ENCODE measurements at regions not wholly inside any gene's neighbourhood (a gene's known extent, or its start where the extent isn't known, plus 50 kb on each side); places are given as distances from the start of the nearest gene placed in this dataset.

DNA sequence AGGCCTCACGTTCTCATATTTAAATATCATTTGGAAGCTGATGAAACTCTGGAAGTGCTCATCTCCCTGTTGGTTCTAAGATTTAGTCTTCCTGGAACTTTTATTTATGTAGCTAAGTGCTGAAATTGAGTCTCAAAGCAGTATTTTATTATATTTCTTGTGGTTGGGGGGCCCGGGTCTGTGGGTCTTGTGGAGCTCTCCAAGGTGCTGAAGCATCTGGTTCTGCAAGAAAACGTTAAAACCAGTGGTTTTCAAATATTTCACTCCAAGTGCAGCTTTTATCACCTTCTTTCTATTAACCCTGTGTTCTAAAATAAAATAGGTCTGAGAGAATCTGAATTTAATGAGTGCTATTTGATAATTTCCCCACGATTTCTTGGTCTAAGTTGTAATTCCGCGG, 1404.8 kb downstream of the TBC1D22A start:
- peaks cover 0 to 8% (median 0%) of the 10 kb centered on the region in 3 donors for H3K4me1 Mint-ChIP-seq

DNA sequence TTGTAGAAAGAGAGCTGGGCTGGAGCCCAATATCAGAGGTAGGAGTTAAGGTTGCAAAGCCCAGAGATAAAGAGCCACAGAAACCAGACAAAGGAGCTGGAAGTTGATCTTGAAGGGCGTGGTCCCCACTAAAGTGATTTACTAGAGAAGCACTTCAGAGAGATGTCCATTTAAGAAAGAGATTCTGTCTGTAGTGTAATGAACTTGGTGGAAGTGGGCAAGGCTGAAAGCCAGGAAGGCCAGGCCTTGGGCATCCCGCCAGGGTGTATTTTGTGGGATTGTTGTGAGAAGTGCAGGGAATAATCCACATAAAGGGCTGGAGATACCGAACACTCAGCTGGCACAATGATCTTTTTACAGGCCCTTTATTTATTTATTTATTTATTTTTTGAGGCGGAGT, 1398.8 kb downstream of the TBC1D22A start:
- no peak for DNase-seq
- Histone ChIP-seq H3K4me3 (ENCODE audit: low read length) (no peak overlapping the region), H3K4me1 (ENCODE audit: insufficient read depth, low read length) (no peaks in the 10 kb centered on the region), H3K36me3 (ENCODE audit: insufficient read depth, low read length) (no peaks in the 10 kb centered on the region), H3K27me3 (ENCODE audit: insufficient read depth, low read length, poor library complexity, severe bottlenecking) (no peaks in the 10 kb centered on the region), H3K9me3 (ENCODE audit: low read length) (no peaks in the 10 kb centered on the region), H3K27ac (ENCODE audit: low read depth, low read length) (no peak overlapping the region)
- ChIA-PET CTCF (no interaction called here), POLR2A (no interaction called here)
- peaks cover 0 to 2% of the 10 kb centered on the region in 2 donors for H3K27me3 Mint-ChIP-seq
- peak overlapping the region in 1 of 8 donors; percentile 51 for H3K27ac Mint-ChIP-seq
- no peaks in the 10 kb centered on the region for H3K4me1 Mint-ChIP-seq
- H3K36me3 Mint-ChIP-seq = no peaks in the 10 kb centered on the region
- no peak overlapping the region for H3K4me3 Mint-ChIP-seq
- no peaks in the 10 kb centered on the region for H3K9me3 Mint-ChIP-seq

More for the DNA sequence above, 1404.8 kb downstream of the TBC1D22A start:
- Mint-ChIP-seq H3K4me3 (no peak overlapping the region), H3K27me3 (peaks cover 7% of the 10 kb centered on the region in 2 donors), H3K9me3 (peaks cover 0 to 3% (median 0%) of the 10 kb centered on the region in 5 donors), H3K36me3 (no peaks in the 10 kb centered on the region), H3K27ac (no peak overlapping the region)
- Histone ChIP-seq H3K27me3 (ENCODE audit: insufficient read depth, low read length, poor library complexity, severe bottlenecking) (no peaks in the 10 kb centered on the region), H3K4me3 (ENCODE audit: low read length) (no peak overlapping the region), H3K27ac (ENCODE audit: low read depth, low read length) (no peak overlapping the region), H3K4me1 (ENCODE audit: insufficient read depth, low read length) (no peaks in the 10 kb centered on the region), H3K36me3 (ENCODE audit: insufficient read depth, low read length) (no peaks in the 10 kb centered on the region), H3K9me3 (ENCODE audit: low read length) (no peaks in the 10 kb centered on the region)
- POLR2A ChIA-PET = no interaction called here
- CTCF ChIA-PET = no interaction called here
- no peak for DNase-seq

DNA sequence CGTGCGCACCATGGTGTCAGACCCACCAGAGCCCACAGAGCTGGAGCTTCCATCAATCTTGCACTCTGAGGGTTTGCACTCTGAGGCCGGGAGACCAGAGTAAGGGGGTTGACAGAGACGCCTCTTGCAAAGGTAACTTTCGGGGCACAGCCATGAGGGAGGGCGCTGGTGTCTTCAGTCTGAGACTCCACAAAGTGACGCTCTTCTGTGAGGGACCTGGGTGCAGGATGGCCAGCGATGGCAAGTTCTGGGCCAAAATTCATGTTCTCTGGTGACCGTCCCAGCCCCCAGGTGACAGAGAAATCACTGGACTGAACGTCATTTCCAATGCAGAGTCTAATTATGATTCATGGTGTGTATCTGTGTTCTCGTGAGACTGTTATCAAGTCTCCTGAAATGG, 1395.2 kb downstream of the TBC1D22A start:
- Mint-ChIP-seq H3K36me3 (no peaks in the 10 kb centered on the region), H3K4me3 (no peak overlapping the region), H3K27ac (no peak overlapping the region), H3K4me1 (no peaks in the 10 kb centered on the region), H3K9me3 (no peaks in the 10 kb centered on the region), H3K27me3 (peaks cover 3% of the 10 kb centered on the region in 2 donors)
- no peaks in the 10 kb centered on the region for H3K27me3 ChIP-seq (ENCODE audit: insufficient read depth, low read length, poor library complexity, severe bottlenecking)
- ChIA-PET CTCF (no interaction called here), POLR2A (no interaction called here)
- no peaks in the 10 kb centered on the region for H3K36me3 ChIP-seq (ENCODE audit: insufficient read depth, low read length)
- DNase-seq = no peak
- H3K4me1 ChIP-seq (ENCODE audit: insufficient read depth, low read length) = no peaks in the 10 kb centered on the region
- no peaks in the 10 kb centered on the region for H3K9me3 ChIP-seq (ENCODE audit: low read length)
- no peak overlapping the region for H3K27ac ChIP-seq (ENCODE audit: low read depth, low read length)
- H3K4me3 ChIP-seq (ENCODE audit: low read length) = no peak overlapping the region

DNA sequence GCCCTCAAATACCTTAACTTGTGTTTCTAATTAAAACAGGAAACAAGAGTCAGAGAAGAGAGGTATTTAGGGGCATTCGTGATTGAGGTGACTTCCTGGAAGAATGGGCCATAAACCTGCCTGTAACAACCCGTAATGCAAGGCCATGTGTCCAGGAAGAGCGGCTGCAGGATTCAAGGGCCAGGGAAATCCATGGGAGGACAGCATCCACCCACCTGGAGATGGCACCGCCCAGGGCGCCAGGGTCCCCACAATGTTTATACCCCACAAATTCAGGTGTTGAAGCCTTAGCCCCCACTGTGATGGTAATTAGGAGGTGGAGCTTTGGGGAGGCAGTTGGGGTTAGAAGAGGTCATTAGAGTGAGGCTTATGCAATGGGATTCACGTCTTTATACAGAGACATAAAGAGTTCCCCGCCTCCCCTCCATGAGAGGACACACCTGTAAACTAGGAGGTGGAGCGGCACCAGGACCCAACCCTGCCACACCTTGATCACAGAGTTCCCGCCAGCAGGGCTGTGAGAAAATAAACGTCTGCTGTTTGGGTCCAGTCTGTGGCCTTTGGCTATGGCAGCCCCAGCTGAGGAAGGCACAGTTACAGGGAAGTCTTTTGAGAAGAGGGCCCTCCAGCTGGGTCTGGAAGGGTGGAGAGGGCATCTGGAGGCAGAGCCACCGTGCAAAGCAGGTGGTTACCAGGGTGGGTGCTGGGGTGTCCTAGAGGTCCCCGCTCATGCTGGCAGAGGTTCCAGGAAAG, 1394.3 kb downstream of the TBC1D22A start:
- Histone ChIP-seq H3K4me1 (ENCODE audit: insufficient read depth, low read length) (no peaks in the 10 kb centered on the region), H3K9me3 (ENCODE audit: low read length) (no peaks in the 10 kb centered on the region), H3K27me3 (ENCODE audit: insufficient read depth, low read length, poor library complexity, severe bottlenecking) (no peaks in the 10 kb centered on the region), H3K4me3 (ENCODE audit: low read length) (no peak overlapping the region), H3K36me3 (ENCODE audit: insufficient read depth, low read length) (no peaks in the 10 kb centered on the region), H3K27ac (ENCODE audit: low read depth, low read length) (no peak overlapping the region)
- no peaks in the 10 kb centered on the region for H3K4me1 Mint-ChIP-seq
- H3K36me3 Mint-ChIP-seq = no peaks in the 10 kb centered on the region
- no peak overlapping the region for H3K4me3 Mint-ChIP-seq
- no peak for DNase-seq
- CTCF ChIA-PET = no interaction called here
- POLR2A ChIA-PET = no interaction called here
- peaks cover 3% of the 10 kb centered on the region in 2 donors for H3K27me3 Mint-ChIP-seq
- H3K27ac Mint-ChIP-seq = no peak overlapping the region
- H3K9me3 Mint-ChIP-seq = no peaks in the 10 kb centered on the region

DNA sequence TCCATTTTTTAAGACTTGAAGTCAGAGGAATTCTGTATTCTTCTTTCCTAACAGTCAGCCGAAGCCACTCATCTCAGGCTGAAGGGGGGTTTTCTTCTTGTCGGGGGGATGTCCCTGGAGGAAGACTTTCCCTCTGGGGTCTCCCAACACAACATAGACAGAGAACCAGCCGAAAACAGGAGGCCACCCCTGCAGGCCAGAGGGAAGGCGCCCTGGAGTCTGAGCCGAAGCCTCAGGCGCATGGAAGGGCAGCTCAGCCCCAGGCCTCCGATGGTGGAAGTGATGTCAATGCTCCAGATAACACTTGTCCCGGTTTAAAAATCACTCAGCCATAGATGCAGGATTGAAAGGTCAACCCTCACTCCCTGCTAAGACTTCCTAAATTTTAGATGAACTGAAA, 1393.0 kb downstream of the TBC1D22A start:
- peaks cover 3% of the 10 kb centered on the region in 2 donors for H3K27me3 Mint-ChIP-seq
- Histone ChIP-seq H3K4me1 (ENCODE audit: insufficient read depth, low read length) (no peaks in the 10 kb centered on the region), H3K36me3 (ENCODE audit: insufficient read depth, low read length) (no peaks in the 10 kb centered on the region), H3K27me3 (ENCODE audit: insufficient read depth, low read length, poor library complexity, severe bottlenecking) (no peaks in the 10 kb centered on the region), H3K9me3 (ENCODE audit: low read length) (no peaks in the 10 kb centered on the region), H3K4me3 (ENCODE audit: low read length) (no peak overlapping the region), H3K27ac (ENCODE audit: low read depth, low read length) (no peak overlapping the region)
- no peak overlapping the region for H3K27ac Mint-ChIP-seq
- ChIA-PET CTCF (no interaction called here), POLR2A (no interaction called here)
- H3K4me1 Mint-ChIP-seq = no peaks in the 10 kb centered on the region
- DNase-seq = no peak
- no peaks in the 10 kb centered on the region for H3K36me3 Mint-ChIP-seq
- H3K4me3 Mint-ChIP-seq = no peak overlapping the region
- H3K9me3 Mint-ChIP-seq = no peaks in the 10 kb centered on the region

DNA sequence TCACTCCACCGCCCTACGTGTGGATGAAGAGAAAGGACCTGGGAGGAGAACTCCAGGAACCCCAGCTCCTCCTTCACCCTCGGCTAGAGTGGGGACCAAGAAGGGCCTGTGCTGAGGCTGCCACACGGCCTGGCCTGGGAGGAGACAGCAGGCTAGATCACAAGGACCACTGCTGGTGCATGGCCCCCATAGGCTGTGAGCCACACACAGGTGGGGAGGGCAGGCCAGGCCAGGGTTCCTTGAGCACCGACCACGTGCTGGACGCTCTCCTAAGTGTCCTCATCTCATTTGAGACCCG, 1392.4 kb downstream of the TBC1D22A start:
- Mint-ChIP-seq H3K4me3 (no peak overlapping the region), H3K4me1 (no peaks in the 10 kb centered on the region), H3K27ac (no peak overlapping the region), H3K9me3 (no peaks in the 10 kb centered on the region), H3K27me3 (peaks cover 3% of the 10 kb centered on the region in 2 donors), H3K36me3 (no peaks in the 10 kb centered on the region)
- ChIA-PET CTCF (no interaction called here), POLR2A (no interaction called here)
- H3K36me3 ChIP-seq (ENCODE audit: insufficient read depth, low read length) = no peaks in the 10 kb centered on the region
- DNase-seq = no peak
- H3K4me3 ChIP-seq (ENCODE audit: low read length) = no peak overlapping the region
- no peaks in the 10 kb centered on the region for H3K9me3 ChIP-seq (ENCODE audit: low read length)
- H3K27ac ChIP-seq (ENCODE audit: low read depth, low read length) = no peak overlapping the region
- H3K27me3 ChIP-seq (ENCODE audit: insufficient read depth, low read length, poor library complexity, severe bottlenecking) = no peaks in the 10 kb centered on the region
- H3K4me1 ChIP-seq (ENCODE audit: insufficient read depth, low read length) = no peaks in the 10 kb centered on the region

DNA sequence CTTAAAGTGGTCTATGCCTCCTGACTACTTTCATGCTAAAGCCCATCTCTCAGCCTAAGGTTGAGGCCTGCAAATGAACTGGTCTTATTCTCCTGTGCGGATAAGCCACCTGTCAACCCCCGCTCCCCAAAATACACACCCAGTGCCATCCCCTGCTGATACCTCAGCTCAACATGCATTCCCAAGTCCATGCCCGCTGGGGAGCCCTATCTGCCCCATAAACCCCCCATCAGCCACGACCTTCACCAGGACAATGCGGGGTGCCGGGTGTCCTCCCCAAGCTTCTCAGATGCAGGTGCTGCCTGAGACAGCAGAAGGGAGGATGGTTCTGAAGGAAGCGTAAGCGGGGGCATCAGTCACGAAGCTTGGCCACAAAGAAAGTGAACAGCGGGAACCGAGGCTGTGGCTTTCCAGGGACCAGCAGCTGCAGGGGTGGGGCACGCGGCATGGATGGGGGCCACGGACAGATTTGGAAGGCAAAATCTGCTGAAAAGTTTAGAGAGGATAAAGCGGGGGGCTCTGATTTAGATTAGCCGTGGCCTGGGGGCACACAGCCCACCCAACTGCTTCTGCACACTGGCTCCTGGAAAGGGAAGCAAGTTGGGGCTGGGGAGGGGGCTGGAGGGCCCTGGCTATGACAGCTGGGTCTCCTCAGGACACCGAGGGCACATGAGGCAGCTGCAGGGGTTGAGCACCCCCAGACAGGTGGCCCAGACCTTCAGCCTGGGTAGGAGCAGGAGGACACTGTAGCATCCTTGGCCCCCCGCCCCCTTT, 1391.9 kb downstream of the TBC1D22A start:
- Histone ChIP-seq H3K9me3 (ENCODE audit: low read length) (no peaks in the 10 kb centered on the region), H3K4me3 (ENCODE audit: low read length) (no peak overlapping the region), H3K27ac (ENCODE audit: low read depth, low read length) (no peak overlapping the region), H3K36me3 (ENCODE audit: insufficient read depth, low read length) (no peaks in the 10 kb centered on the region), H3K27me3 (ENCODE audit: insufficient read depth, low read length, poor library complexity, severe bottlenecking) (no peaks in the 10 kb centered on the region), H3K4me1 (ENCODE audit: insufficient read depth, low read length) (no peaks in the 10 kb centered on the region)
- peaks cover 2 to 5% of the 10 kb centered on the region in 2 donors for H3K27me3 Mint-ChIP-seq
- H3K36me3 Mint-ChIP-seq = no peaks in the 10 kb centered on the region
- DNase-seq = no peak
- H3K4me1 Mint-ChIP-seq = no peaks in the 10 kb centered on the region
- H3K27ac Mint-ChIP-seq = no peak overlapping the region
- ChIA-PET CTCF (no interaction called here), POLR2A (no interaction called here)
- H3K4me3 Mint-ChIP-seq = no peak overlapping the region
- no peaks in the 10 kb centered on the region for H3K9me3 Mint-ChIP-seq

DNA sequence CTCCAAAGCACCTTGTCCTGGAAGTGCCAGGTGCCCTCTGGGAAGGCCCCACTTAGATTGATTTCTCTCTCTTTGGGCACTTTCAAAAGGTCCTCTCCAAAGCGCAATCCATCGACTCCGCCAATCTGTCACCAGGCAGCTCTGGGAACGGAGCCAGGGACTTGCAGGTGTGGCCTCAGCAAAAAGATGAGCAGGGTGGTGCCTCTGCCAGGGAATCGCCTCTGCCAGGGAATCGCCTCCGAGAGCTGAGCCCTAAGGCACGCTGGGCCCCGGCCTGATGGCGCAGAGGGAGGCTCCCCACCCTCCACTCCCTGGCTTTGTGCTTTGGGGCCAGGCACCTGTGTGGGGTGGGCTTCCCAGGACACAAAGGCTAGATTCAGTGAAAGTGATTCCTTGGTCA, 1391.3 kb downstream of the TBC1D22A start:
- Histone ChIP-seq H3K4me1 (ENCODE audit: insufficient read depth, low read length) (no peaks in the 10 kb centered on the region), H3K9me3 (ENCODE audit: low read length) (no peaks in the 10 kb centered on the region), H3K4me3 (ENCODE audit: low read length) (no peak overlapping the region), H3K36me3 (ENCODE audit: insufficient read depth, low read length) (no peaks in the 10 kb centered on the region), H3K27me3 (ENCODE audit: insufficient read depth, low read length, poor library complexity, severe bottlenecking) (no peaks in the 10 kb centered on the region), H3K27ac (ENCODE audit: low read depth, low read length) (no peak overlapping the region)
- CTCF ChIA-PET = no interaction called here
- peaks cover 1 to 5% of the 10 kb centered on the region in 2 donors for H3K27me3 Mint-ChIP-seq
- POLR2A ChIA-PET = no interaction called here
- H3K36me3 Mint-ChIP-seq = no peaks in the 10 kb centered on the region
- DNase-seq = no peak
- no peaks in the 10 kb centered on the region for H3K9me3 Mint-ChIP-seq
- H3K27ac Mint-ChIP-seq = no peak overlapping the region
- H3K4me1 Mint-ChIP-seq = no peaks in the 10 kb centered on the region
- no peak overlapping the region for H3K4me3 Mint-ChIP-seq

Measured in CD8-positive, alpha-beta memory T cell (primary cell).